Right renal cortex interstitium (tissue), 3 donors: ENCODE measurements at regions not wholly inside any gene's neighbourhood (a gene's known extent, or its start where the extent isn't known, plus 50 kb on each side); places are given as distances from the start of the nearest gene placed in this dataset.
"Not testable (repeated sequence)": the region's sequence is repeated elsewhere in the genome, so short reads cannot be mapped to it uniquely, and the experiment has no call there.

Experiments used
- DNase-seq, 3 donors: peaks; one replicate each; pipeline ENCODE4 v3.0.0-alpha.2; 2013; ENCODE audit warnings: low read depth in 3 of 3, low spot score in 2 of 3

- no peak for DNase-seq
Measured at GRCh38 chr14:85154714-85155113, 375.2 kb upstream of the FLRT2 start.

GRCh38 chr14:85156319-85156718, 373.6 kb upstream of the FLRT2 start:
- no peak for DNase-seq

GRCh38 chr14:85159726-85160125, 370.2 kb upstream of the FLRT2 start:
- no peak for DNase-seq

GRCh38 chr14:85165094-85165493, 364.9 kb upstream of the FLRT2 start:
- no peak for DNase-seq

- DNase-seq, result no peak
Measured at GRCh38 chr14:85169381-85169780, 360.6 kb upstream of the FLRT2 start.

- DNase-seq, result no peak
Measured at GRCh38 chr14:85172290-85172689, 357.7 kb upstream of the FLRT2 start.

GRCh38 chr14:85172889-85173477, 357.0 kb upstream of the FLRT2 start:
- no peak for DNase-seq

GRCh38 chr14:85175556-85175955, 354.4 kb upstream of the FLRT2 start:
- DNase-seq, result no peak

- DNase-seq, result no peak
Measured at GRCh38 chr14:85178864-85179263, 351.1 kb upstream of the FLRT2 start.

- DNase-seq, result no peak
Measured at GRCh38 chr14:85180876-85181275, 349.1 kb upstream of the FLRT2 start.

GRCh38 chr14:85182282-85182681, 347.7 kb upstream of the FLRT2 start:
- DNase-seq, result no peak

- no peak for DNase-seq
Measured at GRCh38 chr14:85186082-85186481, 343.9 kb upstream of the FLRT2 start.

- no peak for DNase-seq
Measured at GRCh38 chr14:85187521-85187920, 342.4 kb upstream of the FLRT2 start.

- no peak for DNase-seq
Measured at GRCh38 chr14:85188836-85189235, 341.1 kb upstream of the FLRT2 start.

GRCh38 chr14:85189253-85189652, 340.7 kb upstream of the FLRT2 start:
- not testable (repeated sequence) for DNase-seq

- no peak for DNase-seq
Measured at GRCh38 chr14:85190251-85190650, 339.7 kb upstream of the FLRT2 start.

GRCh38 chr14:85191986-85192385, 338.0 kb upstream of the FLRT2 start:
- no peak for DNase-seq

GRCh38 chr14:85195872-85196477, 334.0 kb upstream of the FLRT2 start:
- DNase-seq, result no peak

GRCh38 chr14:85198001-85198400, 331.9 kb upstream of the FLRT2 start:
- DNase-seq, result no peak

GRCh38 chr14:85205875-85206274, 324.1 kb upstream of the FLRT2 start:
- no peak for DNase-seq

- no peak for DNase-seq
Measured at GRCh38 chr14:85214471-85214870, 315.5 kb upstream of the FLRT2 start.

- no peak for DNase-seq
Measured at GRCh38 chr14:85217412-85217811, 312.5 kb upstream of the FLRT2 start.

GRCh38 chr14:85218982-85219381, 311.0 kb upstream of the FLRT2 start:
- DNase-seq, result no peak
